ENCODE measurements at regions not wholly inside any gene's neighbourhood (a gene's known extent, or its start where the extent isn't known, plus 50 kb on each side); places are given as distances from the start of the nearest gene placed in this dataset.

DNA sequence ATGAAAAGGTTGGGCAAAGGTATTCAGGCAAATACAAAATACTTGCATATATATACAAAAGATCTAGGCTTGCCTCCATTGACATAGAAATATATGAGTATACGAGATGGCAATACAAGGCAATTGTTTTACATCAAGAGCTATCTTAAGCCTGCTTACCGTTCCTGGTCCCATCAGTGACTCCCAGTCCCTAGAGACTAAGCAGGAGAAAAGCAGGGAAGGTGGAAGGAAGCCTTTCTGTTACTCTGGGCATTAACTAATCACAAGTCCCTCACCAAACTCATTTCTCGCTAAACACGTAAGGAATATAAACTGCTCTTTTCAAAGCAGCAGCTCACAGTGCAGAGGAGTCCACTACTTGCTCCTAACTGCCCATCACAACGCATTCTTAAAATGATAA is 125.2 kb downstream of the ZNF608 start:
- TF ChIP-seq EGR1 (IDR thresholded peaks at IDR 0.05; ENCODE audit: low read depth): no peak
- no peak for TF ChIP-seq ZFX (IDR thresholded peaks at IDR 0.05)
- TF ChIP-seq, protein P1, sequence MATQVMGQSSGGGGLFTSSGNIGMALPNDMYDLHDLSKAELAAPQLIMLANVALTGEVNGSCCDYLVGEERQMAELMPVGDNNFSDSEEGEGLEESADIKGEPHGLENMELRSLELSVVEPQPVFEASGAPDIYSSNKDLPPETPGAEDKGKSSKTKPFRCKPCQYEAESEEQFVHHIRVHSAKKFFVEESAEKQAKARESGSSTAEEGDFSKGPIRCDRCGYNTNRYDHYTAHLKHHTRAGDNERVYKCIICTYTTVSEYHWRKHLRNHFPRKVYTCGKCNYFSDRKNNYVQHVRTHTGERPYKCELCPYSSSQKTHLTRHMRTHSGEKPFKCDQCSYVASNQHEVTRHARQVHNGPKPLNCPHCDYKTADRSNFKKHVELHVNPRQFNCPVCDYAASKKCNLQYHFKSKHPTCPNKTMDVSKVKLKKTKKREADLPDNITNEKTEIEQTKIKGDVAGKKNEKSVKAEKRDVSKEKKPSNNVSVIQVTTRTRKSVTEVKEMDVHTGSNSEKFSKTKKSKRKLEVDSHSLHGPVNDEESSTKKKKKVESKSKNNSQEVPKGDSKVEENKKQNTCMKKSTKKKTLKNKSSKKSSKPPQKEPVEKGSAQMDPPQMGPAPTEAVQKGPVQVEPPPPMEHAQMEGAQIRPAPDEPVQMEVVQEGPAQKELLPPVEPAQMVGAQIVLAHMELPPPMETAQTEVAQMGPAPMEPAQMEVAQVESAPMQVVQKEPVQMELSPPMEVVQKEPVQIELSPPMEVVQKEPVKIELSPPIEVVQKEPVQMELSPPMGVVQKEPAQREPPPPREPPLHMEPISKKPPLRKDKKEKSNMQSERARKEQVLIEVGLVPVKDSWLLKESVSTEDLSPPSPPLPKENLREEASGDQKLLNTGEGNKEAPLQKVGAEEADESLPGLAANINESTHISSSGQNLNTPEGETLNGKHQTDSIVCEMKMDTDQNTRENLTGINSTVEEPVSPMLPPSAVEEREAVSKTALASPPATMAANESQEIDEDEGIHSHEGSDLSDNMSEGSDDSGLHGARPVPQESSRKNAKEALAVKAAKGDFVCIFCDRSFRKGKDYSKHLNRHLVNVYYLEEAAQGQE (IDR thresholded peaks at IDR 0.05; ENCODE audit: low read depth): no peak
- no peak for TF ChIP-seq YY1 (IDR thresholded peaks at IDR 0.05; ENCODE audit: extremely low read depth, insufficient replicate concordance, low read depth, low read length)
- no peak for TF ChIP-seq RAD21 (IDR thresholded peaks at IDR 0.05; ENCODE audit: low read depth)
- no peak for TF ChIP-seq POLR2A (IDR thresholded peaks at IDR 0.05; ENCODE audit: borderline replicate concordance, extremely low read depth, insufficient read depth, insufficient read length)
- TF ChIP-seq, protein P2, sequence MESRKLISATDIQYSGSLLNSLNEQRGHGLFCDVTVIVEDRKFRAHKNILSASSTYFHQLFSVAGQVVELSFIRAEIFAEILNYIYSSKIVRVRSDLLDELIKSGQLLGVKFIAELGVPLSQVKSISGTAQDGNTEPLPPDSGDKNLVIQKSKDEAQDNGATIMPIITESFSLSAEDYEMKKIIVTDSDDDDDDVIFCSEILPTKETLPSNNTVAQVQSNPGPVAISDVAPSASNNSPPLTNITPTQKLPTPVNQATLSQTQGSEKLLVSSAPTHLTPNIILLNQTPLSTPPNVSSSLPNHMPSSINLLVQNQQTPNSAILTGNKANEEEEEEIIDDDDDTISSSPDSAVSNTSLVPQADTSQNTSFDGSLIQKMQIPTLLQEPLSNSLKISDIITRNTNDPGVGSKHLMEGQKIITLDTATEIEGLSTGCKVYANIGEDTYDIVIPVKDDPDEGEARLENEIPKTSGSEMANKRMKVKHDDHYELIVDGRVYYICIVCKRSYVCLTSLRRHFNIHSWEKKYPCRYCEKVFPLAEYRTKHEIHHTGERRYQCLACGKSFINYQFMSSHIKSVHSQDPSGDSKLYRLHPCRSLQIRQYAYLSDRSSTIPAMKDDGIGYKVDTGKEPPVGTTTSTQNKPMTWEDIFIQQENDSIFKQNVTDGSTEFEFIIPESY (IDR thresholded peaks at IDR 0.05; ENCODE audit: extremely low read depth, insufficient replicate concordance, low read length): no peak
- TF ChIP-seq, protein P3, sequence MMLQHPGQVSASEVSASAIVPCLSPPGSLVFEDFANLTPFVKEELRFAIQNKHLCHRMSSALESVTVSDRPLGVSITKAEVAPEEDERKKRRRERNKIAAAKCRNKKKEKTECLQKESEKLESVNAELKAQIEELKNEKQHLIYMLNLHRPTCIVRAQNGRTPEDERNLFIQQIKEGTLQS (IDR thresholded peaks at IDR 0.05): no peak
- no peak for TF ChIP-seq EZH2 (IDR thresholded peaks at IDR 0.05)
- TF ChIP-seq SIN3A (IDR thresholded peaks at IDR 0.05; ENCODE audit: low read depth): no peak
- no peak for TF ChIP-seq TCF7L2 (IDR thresholded peaks at IDR 0.05; ENCODE audit: borderline replicate concordance, extremely low read depth, insufficient read depth, insufficient read length)
- TF ChIP-seq CEBPB (IDR thresholded peaks at IDR 0.05; ENCODE audit: low read depth): no peak
- Histone ChIP-seq H3K36me3 (ENCODE audit: control insufficient read depth in 1 of 2, insufficient read depth in 2 of 2, low read length in 2 of 2) (no peaks in the 10 kb centered on the region), H3K9me2 (ENCODE audit: insufficient read depth) (no peaks in the 10 kb centered on the region), H3K4me2 (ENCODE audit: low read length) (no peak overlapping the region), H3K9ac (ENCODE audit: low read length) (no peak overlapping the region), H3K79me2 (ENCODE audit: insufficient read depth, low read length) (no peaks in the 10 kb centered on the region), H4K20me1 (ENCODE audit: insufficient read depth) (no peaks in the 10 kb centered on the region), H2AFZ (ENCODE audit: low read depth, low read length, poor library complexity, severe bottlenecking) (no peak overlapping the region), H3K4me1 (ENCODE audit: control insufficient read depth in 1 of 2, insufficient read depth in 2 of 2, low read length in 2 of 2) (no peaks in the 10 kb centered on the region), H3K27ac (ENCODE audit: low read depth, low read length) (no peak overlapping the region), H3K27me3 (ENCODE audit: insufficient read depth, low read length) (no peaks in the 10 kb centered on the region), H3K9me3 (ENCODE audit: control insufficient read depth in 1 of 2, insufficient read depth in 1 of 2, low read depth in 1 of 2, low read length in 2 of 2) (no peaks in the 10 kb centered on the region), H3K4me3 (replicated peaks in 1 of 2; ENCODE audit: low read depth in 1 of 2, low read length in 2 of 2) (no peak overlapping the region)
- ATAC-seq (no peak), DNase-seq (ENCODE audit: low read depth, low spot score) (no peak)
- BruUV-seq (replicated peaks): no TSS peak
- RAD21 ChIA-PET (ENCODE audit: low non-redundant PET in 1 of 2, low total read pairs in 2 of 2, uncharacterized antibody in 2 of 2, unreplicated experiment in 2 of 2): no interaction called here
- intact Hi-C loops (cut with micrococcal nuclease): no loop called here
- POLR2A ChIA-PET: no interaction called here
- CTCF ChIA-PET: no interaction called here

Measured in HCT116 (cell line).